Medulla oblongata (tissue), 1 donor: ENCODE measurements at regions not wholly inside any gene's neighbourhood (a gene's known extent, or its start where the extent isn't known, plus 50 kb on each side); places are given as distances from the start of the nearest gene placed in this dataset.

Experiments
- DNase-seq: peaks from one replicate; pipeline ENCODE4 v3.0.0-alpha.2; 2015; ENCODE audit errors: extremely low spot score

DNA sequence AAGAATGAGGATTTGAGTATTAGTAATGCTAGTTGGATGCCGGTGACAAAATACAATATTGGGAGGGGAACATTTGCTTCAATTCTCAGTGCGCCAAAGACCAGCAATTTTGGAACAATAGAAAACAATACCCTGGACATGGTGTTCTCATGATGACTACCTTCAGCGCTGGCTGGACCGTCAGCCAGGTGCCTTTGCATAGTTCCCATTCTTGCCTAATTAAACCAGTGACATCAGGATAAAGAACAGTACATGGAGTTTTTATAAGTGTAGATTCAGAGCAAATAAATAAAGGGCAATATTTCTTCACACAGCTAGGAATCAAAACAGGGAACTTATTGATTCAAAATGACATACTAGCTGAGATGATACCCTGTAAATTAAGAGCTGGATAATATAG, 404.8 kb upstream of the RORA start:
- no peak for DNase-seq

DNA sequence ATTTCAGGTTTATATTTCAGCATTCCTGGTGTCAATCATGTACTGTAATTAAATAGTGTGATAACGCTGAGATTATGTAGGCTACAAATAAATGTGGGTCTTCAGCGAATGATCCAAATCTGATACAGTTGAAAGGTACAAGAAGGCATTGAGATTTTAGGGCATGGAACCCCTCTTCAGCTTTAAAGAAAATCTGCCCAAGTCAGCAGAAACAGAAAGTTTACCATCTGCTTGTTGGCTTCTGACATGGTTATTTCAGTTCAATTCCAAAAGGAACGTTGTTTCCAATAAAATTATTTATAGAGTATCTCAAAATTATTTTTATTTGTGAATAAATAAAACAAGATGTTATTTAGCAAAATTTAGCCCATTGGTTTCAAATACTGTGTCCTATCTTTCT, 400.2 kb upstream of the RORA start:
- DNase-seq = no peak

DNA sequence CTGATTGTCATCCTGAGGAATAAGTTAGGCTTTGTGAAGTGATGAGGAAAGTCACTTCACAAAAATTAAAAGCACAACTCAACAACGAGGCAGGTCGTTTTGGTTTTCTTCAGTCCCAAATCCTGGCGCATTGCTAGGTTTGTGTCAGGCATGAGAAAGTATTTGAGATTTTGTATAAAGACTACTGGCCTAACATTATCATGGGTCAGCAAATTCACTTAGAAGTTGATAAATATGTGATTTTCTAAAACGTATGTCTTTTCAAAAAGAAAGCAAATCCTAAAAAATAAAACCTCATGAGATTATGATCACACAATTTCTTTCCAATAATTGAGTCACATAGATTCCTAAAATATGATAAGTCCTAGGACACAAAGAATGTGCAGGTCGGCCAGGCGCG, 395.8 kb upstream of the RORA start:
- DNase-seq = no peak

DNA sequence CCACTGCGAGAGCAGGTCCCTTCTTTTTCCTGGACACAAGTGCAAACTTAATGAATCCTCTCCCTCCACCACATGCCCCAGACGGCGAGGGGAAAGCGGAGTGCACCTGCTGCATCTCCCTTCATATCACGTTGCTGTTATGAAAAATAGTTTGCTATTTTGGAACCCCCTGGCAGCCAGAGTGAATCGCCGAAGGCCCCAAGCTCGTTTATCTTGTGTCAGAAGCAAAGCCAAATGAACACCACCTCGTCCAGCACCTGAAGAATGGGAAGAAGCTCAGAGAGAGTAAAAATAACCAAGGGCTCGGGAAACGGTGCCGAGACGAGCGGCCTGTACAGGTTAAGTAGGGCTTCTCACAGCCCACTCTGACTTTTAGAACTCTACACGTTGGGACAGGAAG, 394.6 kb upstream of the RORA start:
- DNase-seq = no peak

DNA sequence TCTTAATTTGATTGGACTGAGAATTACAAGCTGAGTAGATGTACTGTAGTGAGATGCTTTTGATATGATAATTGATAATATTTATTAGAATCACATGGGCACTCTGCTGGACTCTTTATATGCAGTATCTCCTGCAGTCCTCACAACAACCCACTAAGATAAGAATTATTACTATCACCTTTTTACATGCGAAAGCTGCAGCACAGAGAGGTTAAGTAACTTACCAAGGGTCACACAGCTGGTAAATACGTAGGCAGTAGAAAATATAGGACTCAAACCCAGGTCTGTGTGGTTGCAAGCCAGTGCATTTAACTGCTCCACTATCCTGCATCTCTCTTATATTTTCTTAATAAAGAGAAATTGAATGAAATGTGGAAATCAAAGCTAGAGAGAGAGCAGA, 392.8 kb upstream of the RORA start:
- no peak for DNase-seq

DNA sequence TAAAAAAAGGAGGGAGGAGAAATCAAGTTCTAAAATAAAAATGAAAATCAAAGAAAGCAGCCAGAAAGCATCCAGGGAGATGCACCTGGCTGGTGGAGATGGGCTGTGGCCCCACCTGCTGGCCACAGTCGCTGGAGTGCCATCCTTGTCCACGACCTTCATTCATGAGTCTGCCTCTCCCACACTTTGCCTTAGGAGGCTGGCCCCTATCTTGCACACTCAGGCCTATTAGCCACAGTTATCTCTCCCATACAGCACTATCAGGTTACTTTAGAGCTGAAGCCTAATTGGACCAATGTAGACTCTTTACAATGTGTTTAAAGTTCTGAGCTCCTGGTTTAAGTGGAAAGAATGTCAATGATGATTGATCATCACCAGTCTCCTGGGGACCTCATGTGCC, 392.0 kb upstream of the RORA start:
- DNase-seq = no peak

DNA sequence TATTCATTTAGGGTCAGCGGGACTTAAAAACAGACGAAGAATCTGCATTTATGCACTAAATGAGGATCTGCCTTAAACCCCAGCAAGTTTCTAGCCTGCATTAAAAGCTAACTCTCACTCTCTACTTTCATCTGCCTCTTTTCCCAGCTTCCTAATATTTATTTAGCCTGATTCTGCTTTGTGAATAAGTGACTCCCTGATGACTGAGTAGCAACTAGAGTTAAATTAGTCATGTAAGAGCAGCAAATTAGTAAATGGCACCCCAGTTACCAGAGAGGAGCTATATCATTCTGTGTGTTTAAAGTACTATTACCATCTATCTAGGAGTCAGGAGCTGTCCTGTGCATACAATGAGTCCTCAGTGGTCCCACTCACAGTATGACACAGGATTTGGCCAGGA, 391.0 kb upstream of the RORA start:
- no peak for DNase-seq

DNA sequence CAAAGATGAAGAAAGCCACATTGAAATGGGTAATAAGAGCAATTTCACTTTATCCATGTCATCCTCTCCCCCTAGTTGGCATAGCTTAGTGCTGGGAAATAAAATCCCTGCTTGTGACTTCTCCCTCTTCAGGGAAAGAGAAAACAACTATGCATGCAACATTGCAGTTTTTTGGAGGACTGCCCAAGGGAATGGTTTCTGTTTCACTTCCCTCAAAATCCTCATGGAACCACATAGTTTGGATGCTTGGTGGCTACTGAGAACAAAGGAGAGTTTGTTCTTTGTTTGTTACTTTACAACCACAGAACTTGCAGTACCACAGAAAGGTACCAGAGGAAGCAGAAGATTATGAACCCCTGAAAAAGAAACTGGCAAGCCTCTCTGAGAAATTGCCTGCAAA, 384.6 kb upstream of the RORA start:
- DNase-seq = no peak

DNA sequence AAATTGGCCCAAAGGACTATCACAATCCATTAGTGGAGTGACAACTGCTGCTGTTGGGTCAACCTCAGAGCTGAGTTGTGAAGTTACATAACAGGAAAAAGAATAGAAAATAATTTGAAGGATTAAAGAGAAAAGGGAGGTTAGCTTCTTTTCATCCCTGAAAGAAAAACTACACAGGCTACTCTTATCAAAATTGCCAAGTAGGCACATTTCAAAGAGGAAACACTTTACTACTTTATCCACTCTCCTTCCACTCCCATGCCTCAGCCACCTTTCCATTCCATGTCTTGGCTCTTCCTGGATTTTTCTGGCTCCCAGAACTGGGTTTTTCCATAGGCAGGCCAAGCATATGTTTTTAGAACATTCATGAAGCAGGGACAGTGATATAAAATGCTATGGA, 384.0 kb upstream of the RORA start:
- DNase-seq = no peak

DNA sequence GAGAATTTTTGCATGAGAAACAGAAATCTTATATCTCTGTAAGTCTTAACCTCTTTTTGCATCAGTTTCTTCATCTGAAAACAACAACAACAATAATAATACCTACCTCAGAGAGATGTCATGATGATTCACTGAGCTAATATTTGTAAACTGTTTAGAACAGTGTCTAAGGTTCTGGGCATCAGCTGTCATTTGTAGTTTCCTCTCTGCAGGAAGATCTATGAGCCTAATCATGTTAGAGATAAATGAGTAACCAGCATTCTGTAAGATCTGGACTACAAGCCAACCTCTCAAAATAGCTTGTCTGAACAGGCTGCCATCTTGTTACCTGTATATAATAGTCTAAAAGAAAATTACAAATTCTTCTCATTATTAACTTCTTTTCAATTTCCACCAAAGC, 383.0 kb upstream of the RORA start:
- no peak for DNase-seq

DNA sequence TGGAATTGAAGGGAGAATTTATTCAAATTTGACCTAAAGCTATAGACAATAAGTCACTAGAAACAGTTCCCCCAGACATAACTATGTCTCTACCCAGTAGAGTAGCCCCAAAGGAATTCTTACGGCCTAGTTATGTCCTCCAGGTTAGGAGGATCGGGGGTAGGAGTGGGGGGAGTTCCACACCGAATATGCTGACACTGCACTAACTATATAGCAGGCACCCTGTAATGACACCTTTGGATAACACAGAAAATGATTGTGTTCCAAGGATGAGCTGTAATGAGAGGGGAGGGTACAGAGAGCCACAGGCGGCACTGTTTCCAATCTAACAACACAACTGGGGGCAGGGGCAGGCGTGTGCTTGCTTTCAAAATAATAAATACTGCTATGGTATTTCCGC, 376.2 kb upstream of the RORA start:
- DNase-seq = no peak

DNA sequence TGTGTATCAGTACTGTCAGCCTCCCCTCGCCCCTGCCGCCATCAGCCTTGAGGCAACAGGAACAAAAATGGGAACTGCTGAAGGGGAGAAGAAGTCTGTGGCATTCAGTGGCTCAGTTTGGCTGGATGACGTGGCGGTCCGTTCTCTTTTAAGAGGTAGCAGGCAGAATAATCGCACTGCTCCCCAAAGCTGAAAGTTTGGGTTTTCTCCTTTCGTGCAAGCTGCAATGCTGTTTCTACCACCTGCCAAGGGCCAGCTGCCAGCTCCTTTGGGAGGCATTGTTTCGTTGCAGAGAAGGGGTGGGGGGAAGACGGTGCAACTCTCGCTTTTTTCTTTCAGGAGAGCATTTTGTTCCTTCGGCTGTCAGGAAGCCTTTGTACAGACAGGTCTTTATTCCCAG, 369.6 kb upstream of the RORA start:
- DNase-seq = peak; percentile 7

DNA sequence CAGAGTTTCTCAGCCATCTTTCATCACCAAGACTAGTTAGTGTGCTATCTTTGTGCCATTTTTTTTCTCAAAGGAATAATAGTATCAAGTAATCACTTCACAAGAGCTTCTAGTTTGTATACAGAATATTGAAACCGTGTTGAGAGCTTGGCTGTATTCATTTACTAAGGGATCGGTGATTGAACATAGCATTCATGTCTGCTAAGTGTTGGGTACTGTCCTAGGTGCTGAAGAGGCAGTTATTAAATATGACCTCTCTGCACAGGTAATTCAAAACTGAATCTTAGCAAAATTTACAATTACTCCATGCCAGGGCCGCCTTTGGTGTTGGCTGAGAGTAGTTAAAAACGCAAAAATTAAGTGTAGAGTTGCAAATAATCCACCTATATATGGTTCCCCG, 355.3 kb upstream of the RORA start:
- no peak for DNase-seq

DNA sequence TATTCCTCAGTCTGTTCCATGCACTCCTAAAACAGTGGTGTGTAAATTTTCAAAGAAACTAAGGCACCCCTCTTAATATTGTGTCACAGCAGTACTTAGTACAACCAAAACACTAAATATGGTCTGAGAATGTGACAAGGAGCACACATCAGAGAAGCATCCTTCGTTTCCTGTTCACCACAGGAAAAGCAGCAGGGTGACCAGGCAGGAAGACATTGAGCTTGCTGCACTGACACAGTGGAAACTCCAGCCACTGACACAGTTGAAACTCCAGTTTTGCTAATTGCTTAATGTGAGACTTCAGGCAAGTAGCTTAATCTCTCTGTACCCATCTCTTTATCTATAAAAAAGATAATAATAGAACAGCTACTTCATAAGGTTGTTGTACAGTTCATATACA, 353.0 kb upstream of the RORA start:
- DNase-seq = no peak

DNA sequence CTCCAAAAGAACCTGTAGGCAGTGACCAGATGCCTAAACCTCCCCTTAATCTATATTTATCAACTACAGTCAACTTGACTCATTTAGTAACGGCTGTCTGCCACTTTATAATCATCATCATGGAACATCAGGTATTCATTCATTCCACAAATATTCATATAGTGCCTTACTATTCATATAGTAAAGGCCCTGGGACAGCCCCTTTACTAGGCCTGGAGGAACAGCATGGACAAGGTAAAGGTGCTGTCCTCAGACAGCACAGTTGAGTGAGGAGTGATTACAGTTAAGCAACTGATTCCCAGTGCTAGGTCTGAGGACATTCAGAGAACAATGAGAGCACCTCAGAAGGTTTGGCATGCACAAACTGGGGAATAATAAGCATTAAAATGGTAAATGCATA, 346.5 kb upstream of the RORA start:
- DNase-seq = no peak

DNA sequence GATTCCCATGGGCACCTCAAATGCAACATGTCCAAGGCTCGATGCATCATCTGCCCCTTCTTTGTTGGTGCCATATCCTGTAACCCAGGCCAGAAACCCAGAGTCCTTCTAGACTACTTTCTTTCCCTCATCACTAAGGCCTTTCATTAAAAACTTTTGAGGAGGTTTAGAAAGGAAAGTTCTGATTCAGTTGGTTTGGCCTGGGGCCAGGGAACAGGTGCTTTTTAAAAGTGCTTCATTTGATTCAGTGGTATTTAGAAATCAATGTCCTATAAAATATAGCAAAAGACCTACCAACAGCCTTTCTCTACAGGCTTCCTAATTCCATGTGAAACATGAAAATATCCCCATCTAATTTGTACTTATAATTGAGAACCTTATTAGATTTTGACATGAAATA, 341.9 kb upstream of the RORA start:
- DNase-seq = no peak

DNA sequence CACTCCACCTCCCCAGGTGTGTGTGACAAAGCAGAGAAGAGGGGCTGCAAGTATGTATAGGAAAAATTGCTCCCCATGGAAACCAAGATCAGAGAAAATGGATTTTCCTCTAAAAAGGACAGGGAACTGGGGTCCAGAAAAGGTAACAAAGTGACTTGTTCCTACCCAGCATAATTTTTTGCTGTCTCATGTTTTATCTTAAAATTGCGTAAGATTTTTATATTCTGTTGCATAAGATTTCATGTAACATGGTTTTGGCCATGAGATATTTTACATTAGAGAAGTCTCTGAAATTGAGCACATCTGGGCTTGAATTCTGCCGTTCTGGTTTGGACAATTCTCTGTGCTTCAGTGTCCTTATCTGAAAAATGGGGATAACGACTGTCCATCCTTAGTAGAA, 335.7 kb upstream of the RORA start:
- DNase-seq = no peak

DNA sequence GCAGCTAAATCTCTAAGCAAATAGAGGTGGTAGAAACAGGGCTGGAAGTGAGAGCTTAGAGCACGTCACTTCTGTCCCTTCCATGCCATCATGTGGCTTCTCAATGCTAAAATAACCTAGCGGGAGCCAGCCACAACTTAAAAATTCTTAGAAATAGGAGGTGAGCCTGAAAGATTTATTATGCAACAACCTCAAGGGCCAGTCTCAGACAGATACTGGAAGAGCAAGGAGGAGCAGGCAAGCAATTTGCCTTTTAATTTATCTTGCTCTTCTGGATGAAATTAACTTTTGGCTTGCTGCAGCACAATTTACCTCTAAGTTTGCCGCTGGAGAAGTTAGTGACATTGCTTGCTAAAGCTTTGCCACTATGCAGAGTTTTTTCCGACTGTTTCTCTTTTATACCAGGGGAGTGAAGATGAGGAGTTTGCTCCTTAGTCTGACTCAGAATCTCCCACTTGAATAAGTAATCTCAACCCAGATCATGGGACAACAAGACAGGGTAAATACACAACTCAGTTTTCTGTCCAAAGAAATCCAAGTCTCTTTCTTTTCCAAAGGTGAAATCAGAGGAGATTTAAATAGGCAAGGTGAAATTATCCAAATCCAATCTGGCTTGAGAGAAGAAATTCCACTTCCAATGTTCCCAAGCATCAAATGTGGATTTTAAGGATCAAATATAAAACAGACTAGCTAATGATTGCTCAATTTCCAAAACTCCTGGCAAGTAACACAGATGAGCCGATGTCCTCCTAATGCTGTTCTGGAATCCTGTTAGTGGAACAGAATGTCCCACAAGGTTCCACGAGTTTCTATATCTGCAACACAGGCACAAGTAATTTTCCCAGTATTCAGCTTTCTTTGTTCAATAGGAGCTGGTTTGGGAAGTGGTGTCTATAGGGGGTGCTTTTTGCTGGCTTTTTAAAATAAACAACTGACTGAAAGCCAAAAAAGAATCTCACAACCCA, 329.4 kb upstream of the RORA start:
- DNase-seq = no peak

DNA sequence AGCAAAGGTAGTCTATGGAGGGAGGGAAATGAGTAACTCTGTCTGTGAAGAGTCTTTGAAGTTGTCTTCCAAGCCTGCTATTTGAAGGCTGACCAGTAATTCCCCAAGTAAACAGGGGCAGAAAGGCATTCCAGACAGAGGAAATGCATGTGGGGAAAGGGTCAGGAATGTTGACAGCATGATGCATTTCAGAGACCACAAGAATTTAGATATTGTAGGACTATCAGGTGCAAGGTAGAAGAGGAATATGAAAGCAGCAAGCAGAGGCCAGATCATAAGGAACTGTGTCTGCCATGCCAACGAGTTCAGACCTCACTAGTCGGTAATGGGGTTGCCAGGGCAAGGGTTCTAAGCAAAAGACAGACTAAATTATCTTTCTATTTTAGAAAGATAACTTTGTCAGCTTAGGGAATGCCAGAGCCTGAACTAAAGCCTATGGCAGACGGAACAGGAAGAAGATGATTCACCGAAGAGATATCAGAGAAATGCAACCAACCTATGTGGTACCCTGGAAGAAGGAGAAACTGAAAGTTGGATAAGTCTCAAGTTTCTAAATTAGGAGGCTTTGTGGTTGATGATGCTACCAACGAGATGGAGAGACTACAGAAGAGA, 327.0 kb upstream of the RORA start:
- no peak for DNase-seq

DNA sequence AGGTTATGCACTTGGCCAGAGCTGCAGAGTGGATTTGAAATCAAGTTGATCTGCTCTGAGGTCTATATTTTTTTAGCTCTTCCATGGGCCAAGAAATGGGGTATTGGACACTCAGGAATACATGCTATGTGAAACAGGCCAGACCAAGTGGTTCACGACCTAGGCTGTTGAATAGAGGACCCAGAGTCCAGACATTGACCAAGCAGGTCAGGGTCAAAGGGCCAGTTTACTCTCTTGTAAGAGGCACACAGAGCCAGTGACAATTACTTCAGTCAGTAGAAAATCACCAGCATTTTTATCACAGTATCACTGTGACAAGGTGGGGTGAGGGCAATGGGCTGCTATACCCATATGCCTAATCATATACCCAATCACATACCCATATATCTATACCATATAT, 320.6 kb upstream of the RORA start:
- no peak for DNase-seq

DNA sequence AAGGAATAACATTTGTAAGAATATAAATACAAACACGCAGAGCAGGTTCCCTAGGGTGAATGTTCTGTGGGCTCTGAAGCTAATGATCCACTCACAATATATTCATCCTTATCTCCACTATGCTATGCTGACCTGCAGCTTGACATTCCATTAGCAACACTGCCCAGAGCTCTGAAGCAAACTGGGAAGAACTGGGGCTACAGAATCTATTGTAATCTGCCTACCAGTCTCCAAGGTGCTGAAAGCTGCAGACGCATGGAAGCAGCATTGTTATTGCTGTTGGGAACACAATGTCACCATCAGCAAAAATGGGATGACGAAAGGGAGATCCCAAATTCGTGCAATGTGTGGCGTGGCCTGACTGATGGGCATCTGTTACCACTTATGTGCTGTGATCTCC, 316.7 kb upstream of the RORA start:
- no peak for DNase-seq

DNA sequence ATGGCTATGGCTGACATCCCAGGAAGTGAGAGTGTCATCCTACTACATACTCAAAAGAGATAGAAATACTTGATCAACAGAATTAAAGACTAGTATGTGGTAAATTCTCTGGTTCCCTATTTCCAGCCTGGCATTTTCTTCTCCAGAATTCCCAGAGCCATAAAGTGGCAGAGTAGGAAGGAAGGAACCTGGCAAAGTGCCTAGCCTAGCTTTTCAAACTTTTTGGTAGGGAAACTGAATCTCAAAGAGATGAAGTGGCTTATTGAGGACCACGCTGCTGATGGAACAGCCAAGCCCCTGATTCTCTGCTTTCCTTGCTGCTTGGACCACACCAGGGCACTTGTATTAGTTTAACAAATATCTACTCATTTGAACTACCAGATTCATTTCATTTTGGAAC, 312.4 kb upstream of the RORA start:
- DNase-seq = peak; percentile 4

DNA sequence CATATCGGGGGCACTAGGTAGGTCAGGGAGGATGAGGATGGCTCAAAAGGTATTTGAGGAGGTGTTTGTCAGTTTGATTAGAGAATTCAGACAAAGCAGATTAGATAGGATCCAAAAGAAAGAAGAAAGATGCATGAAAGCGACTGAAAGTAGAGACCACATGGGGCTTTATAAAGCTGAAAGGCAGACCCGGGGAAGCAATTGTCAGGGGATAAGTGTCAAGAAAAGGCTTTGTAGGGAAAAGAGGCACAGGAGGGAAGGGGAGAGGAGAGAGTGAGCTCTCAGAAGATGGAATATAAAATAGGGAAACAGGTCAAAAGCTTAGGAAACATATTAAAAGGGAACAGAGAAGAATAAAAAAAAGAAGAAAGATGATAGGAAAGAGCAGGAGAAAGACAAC, 308.2 kb upstream of the RORA start:
- DNase-seq = no peak

DNA sequence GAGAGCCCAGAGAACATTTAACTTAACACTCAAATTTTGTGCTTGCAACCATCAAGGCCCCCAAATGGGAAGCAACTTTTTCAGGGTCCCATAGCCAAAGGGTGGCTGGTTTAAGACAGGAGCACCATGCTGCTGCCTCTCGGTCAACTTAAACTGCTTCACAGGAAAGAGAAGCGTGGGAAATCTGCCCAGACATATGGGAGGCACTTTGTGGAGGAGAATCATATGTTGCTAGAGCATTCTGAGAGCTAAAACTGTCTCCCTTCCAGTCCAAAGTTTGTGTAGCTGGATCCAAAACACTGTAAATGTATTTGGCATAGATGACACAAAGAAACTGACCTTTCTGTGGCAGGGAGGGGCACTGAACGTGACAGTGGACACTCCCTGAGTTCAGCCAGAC, 305.9 kb upstream of the RORA start:
- no peak for DNase-seq
